ENCODE measurements at regions not wholly inside any gene's neighbourhood (a gene's known extent, or its start where the extent isn't known, plus 50 kb on each side); places are given as distances from the start of the nearest gene placed in this dataset.

DNA sequence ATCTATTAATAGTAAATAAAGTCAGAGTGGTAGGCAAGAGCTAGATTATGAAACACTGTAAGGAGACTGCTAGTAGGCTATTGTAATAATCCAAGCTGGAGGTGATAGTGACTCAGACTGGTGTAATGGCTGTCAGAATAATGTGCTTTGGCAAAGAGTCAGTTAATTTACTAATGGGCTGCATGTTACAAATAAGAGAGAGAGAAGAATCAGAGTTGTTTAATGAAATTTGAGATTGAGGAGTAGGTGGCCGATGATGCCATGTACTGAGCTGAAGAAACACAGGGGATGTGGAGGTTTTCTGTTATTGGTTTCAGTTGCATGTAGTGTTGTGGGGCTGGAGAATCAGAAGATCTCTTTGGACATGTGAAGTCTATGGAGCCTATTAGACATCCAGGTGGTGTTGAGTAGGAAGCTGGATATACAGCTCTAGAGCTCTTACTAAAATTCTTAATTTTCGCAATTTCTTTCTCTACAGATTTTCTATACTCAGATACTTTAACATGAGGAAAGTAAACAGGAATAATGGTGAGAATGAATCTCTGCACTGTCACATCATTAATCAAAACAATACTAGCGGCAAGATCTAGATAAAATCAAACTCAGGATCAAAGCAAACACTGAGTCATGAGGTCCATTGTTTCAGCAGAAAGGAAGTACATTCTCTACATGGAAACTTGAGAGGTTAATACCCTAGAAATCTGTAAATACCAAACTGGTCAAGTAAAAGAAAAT, 167.7 kb downstream of the SIM1 start:
- TF ChIP-seq, protein P1, sequence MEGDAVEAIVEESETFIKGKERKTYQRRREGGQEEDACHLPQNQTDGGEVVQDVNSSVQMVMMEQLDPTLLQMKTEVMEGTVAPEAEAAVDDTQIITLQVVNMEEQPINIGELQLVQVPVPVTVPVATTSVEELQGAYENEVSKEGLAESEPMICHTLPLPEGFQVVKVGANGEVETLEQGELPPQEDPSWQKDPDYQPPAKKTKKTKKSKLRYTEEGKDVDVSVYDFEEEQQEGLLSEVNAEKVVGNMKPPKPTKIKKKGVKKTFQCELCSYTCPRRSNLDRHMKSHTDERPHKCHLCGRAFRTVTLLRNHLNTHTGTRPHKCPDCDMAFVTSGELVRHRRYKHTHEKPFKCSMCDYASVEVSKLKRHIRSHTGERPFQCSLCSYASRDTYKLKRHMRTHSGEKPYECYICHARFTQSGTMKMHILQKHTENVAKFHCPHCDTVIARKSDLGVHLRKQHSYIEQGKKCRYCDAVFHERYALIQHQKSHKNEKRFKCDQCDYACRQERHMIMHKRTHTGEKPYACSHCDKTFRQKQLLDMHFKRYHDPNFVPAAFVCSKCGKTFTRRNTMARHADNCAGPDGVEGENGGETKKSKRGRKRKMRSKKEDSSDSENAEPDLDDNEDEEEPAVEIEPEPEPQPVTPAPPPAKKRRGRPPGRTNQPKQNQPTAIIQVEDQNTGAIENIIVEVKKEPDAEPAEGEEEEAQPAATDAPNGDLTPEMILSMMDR (IDR thresholded peaks at IDR 0.05; ENCODE audit: insufficient read depth, low read length, poor library complexity, severe bottlenecking), result no peak
- TF ChIP-seq EZH2phosphoT487 (conservative IDR thresholded peaks at IDR 0.05; ENCODE audit: low read length), result no peak
